ENCODE measurements at regions not wholly inside any gene's neighbourhood (a gene's known extent, or its start where the extent isn't known, plus 50 kb on each side); places are given as distances from the start of the nearest gene placed in this dataset.

GRCh38 chr12:124165695-124166094 is 129.2 kb upstream of the RFLNA start:
- no peak overlapping the region for H3K27ac ChIP-seq (ENCODE audit: extremely low read length, insufficient read depth, low read length)
- H3K9ac ChIP-seq (ENCODE audit: insufficient read depth, low read depth, low read length) = no peak overlapping the region
- POLR2A ChIA-PET = no interaction called here
- TF ChIP-seq DMTF1 (CRISPR knock-in tag; IDR thresholded peaks at IDR 0.05) = no peak
- TF ChIP-seq CREBL2 (CRISPR knock-in tag; IDR thresholded peaks at IDR 0.05; ENCODE audit: borderline replicate concordance) = no peak
- no peak for TF ChIP-seq KAT8 (CRISPR knock-in tag; IDR thresholded peaks at IDR 0.05)
- no peaks in the 10 kb centered on the region for H4K20me1 ChIP-seq (ENCODE audit: insufficient read depth, low read length)
- intact Hi-C loops (cut with micrococcal nuclease; ENCODE audit: unreplicated experiment) = no loop called here
- 83% methylated on average over 1 of the region's 2 CpGs for WGBS (ENCODE audit: low lambda C conversion rate)
- no peak overlapping the region for H3K4me2 ChIP-seq (ENCODE audit: low read depth, low read length)
- CTCF ChIA-PET (ENCODE audit: low intra/inter-chr PET ratio, low total read pairs) = no interaction called here
- H2AFZ ChIP-seq (ENCODE audit: low read length) = no peak overlapping the region
- in situ Hi-C loops (cut with HindIII; ENCODE audit: extremely low pct_ligation_motif_present, low pct_unique_long_range_greater_than_20kb) = no loop called here
- H3K4me3 ChIP-seq (replicated peaks in 1 of 3; ENCODE audit: insufficient read depth in 1 of 3, low read depth in 2 of 3, low read length in 3 of 3) = no peak overlapping the region
- BruUV-seq (replicated peaks) = no TSS peak
- H3K79me2 ChIP-seq (ENCODE audit: insufficient read depth, low read length) = no peaks in the 10 kb centered on the region
- DNase-seq (ENCODE audit: low spot score) (no peak), FAIRE-seq (no peak), ATAC-seq (no peak)
- peaks cover 6% of the 10 kb centered on the region; the same call in 1 of the 2 replicates for H3K9me3 ChIP-seq (ENCODE audit: low read length)
- no peaks in the 10 kb centered on the region for H3K4me1 ChIP-seq (ENCODE audit: insufficient read depth, low read length)
- H3K27me3 ChIP-seq (ENCODE audit: control insufficient read depth in 1 of 2, insufficient read depth in 2 of 2, low read length in 2 of 2) = 0 out of 5 replicates have a peak, but pooled peaks cover 0 to 3% of the 10 kb centered on the region in 2 experiments
- no peaks in the 10 kb centered on the region for H3K36me3 ChIP-seq (replicated peaks in 1 of 2; ENCODE audit: control insufficient read depth in 1 of 2, insufficient read depth in 2 of 2, low read length in 2 of 2)

DNA sequence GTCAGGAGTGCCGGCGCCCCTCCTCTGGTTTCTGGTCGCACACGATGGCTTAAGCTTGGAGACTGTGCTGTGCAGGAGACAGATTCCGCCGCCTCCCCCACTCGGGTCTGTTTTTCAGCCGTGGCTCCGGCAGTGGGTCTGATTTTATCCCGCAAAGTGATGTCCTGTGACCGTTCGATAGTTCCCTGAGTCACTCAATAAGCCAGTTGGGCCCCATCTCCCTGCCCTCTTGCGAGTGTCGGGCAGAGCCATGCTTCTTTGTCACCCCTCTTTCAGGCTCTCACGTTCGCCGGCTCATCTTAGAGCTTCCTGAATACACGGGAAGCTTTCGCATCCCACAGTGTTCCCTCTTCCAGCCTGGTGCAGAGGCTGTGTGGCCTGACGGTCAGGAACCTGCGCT is 127.8 kb upstream of the RFLNA start:
- Histone ChIP-seq H3K4me3 (replicated peaks in 1 of 3; ENCODE audit: insufficient read depth in 1 of 3, low read depth in 2 of 3, low read length in 3 of 3) (no peak overlapping the region), H3K27ac (ENCODE audit: extremely low read length, insufficient read depth, low read length) (no peak overlapping the region), H3K27me3 (ENCODE audit: control insufficient read depth in 1 of 2, insufficient read depth in 2 of 2, low read length in 2 of 2) (0 out of 5 replicates have a peak, but pooled peaks cover 0 to 8% of the 10 kb centered on the region in 2 experiments), H2AFZ (ENCODE audit: low read length) (no peak overlapping the region), H3K9me3 (ENCODE audit: low read length) (peaks cover 6% of the 10 kb centered on the region; the same call in 1 of the 2 replicates), H3K36me3 (replicated peaks in 1 of 2; ENCODE audit: control insufficient read depth in 1 of 2, insufficient read depth in 2 of 2, low read length in 2 of 2) (no peaks in the 10 kb centered on the region), H3K79me2 (ENCODE audit: insufficient read depth, low read length) (no peaks in the 10 kb centered on the region), H3K4me1 (ENCODE audit: insufficient read depth, low read length) (no peaks in the 10 kb centered on the region; the same call in 1 of the 2 replicates), H3K4me2 (ENCODE audit: low read depth, low read length) (no peak overlapping the region), H3K9ac (ENCODE audit: insufficient read depth, low read depth, low read length) (no peak overlapping the region), H4K20me1 (ENCODE audit: insufficient read depth, low read length) (no peaks in the 10 kb centered on the region)
- in situ Hi-C loops (cut with HindIII; ENCODE audit: extremely low pct_ligation_motif_present, low pct_unique_long_range_greater_than_20kb) = no loop called here
- WGBS (ENCODE audit: low lambda C conversion rate) = 55% methylated on average over 16 of the region's 21 CpGs
- no TSS peak for BruUV-seq (replicated peaks)
- POLR2A ChIA-PET = no interaction called here
- intact Hi-C loops (cut with micrococcal nuclease; ENCODE audit: unreplicated experiment) = no loop called here
- FAIRE-seq = no peak
- DNase-seq (ENCODE audit: low spot score) = no peak
- no peak for ATAC-seq
- CTCF ChIA-PET (ENCODE audit: low intra/inter-chr PET ratio, low total read pairs) = no interaction called here
- TF ChIP-seq ZFYVE20 (CRISPR knock-in tag; IDR thresholded peaks at IDR 0.05; ENCODE audit: borderline replicate concordance, low read depth) = no peak
- TF ChIP-seq ZNF256 (CRISPR knock-in tag; conservative IDR thresholded peaks at IDR 0.05) = no peak
- TF ChIP-seq, protein P1, sequence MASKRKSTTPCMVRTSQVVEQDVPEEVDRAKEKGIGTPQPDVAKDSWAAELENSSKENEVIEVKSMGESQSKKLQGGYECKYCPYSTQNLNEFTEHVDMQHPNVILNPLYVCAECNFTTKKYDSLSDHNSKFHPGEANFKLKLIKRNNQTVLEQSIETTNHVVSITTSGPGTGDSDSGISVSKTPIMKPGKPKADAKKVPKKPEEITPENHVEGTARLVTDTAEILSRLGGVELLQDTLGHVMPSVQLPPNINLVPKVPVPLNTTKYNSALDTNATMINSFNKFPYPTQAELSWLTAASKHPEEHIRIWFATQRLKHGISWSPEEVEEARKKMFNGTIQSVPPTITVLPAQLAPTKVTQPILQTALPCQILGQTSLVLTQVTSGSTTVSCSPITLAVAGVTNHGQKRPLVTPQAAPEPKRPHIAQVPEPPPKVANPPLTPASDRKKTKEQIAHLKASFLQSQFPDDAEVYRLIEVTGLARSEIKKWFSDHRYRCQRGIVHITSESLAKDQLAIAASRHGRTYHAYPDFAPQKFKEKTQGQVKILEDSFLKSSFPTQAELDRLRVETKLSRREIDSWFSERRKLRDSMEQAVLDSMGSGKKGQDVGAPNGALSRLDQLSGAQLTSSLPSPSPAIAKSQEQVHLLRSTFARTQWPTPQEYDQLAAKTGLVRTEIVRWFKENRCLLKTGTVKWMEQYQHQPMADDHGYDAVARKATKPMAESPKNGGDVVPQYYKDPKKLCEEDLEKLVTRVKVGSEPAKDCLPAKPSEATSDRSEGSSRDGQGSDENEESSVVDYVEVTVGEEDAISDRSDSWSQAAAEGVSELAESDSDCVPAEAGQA (IDR thresholded peaks at IDR 0.05; ENCODE audit: low read depth) = no peak
- TF ChIP-seq, protein P1 (CRISPR knock-in tag; IDR thresholded peaks at IDR 0.05; ENCODE audit: borderline replicate concordance) = no peak
- no peak for TF ChIP-seq ZNF83 (CRISPR knock-in tag; IDR thresholded peaks at IDR 0.05; ENCODE audit: borderline replicate concordance)
